Right lobe of liver (tissue), 4 donors: ENCODE measurements at regions not wholly inside any gene's neighbourhood (a gene's known extent, or its start where the extent isn't known, plus 50 kb on each side); places are given as distances from the start of the nearest gene placed in this dataset.

ENCODE experiments used
- CTCF ChIP-seq, 4 donors: fragments of 200-600 bp in 3 of 4; fragments of 450-650 bp in 1 of 4; IDR thresholded peaks; one replicate each; pipeline versions ENCODE4 v1.5.1 to v1.8.0; 2016 to 2022; ENCODE audit warnings: antibody characterized with exemption in 4 of 4, mild to moderate bottlenecking in 2 of 4
- POLR2A ChIP-seq: fragments of 450-650 bp; IDR thresholded peaks from one replicate; pipeline ENCODE4 v1.6.1; 2017; ENCODE audit warnings: antibody characterized with exemption, mild to moderate bottlenecking
- donor health status: DM: no; HTN: no; CAD: no.
- donor health status: DM: no; HTN: no; CAD: no.
- donor health status: DM: no; HTN: yes; CAD: no.

- TF ChIP-seq CTCF (IDR thresholded peaks at IDR 0.05) (no peak), POLR2A (no peak)
Observed at GRCh38 chr6:112575309-112575834, 228.2 kb downstream of the RFPL4B start.
